ENCODE measurements at regions not wholly inside any gene's neighbourhood (a gene's known extent, or its start where the extent isn't known, plus 50 kb on each side); places are given as distances from the start of the nearest gene placed in this dataset.

GRCh38 chr6:22664968-22665367 lies 95.6 kb downstream of the HDGFL1 start:
- no peaks in the 10 kb centered on the region for H3K27me3 ChIP-seq
- intact Hi-C loops (cut with DNase I; ENCODE audit: low total_unique reads) (no loop called here), in situ Hi-C loops (cut with MboI; ENCODE audit: low pct_ligation_motif_present in 1 of 4, low pct_unique_long_range_greater_than_20kb in 1 of 4, low sequenced_read_pairs in 3 of 4) (no loop called here)
- no peaks in the 10 kb centered on the region for H3K9me3 ChIP-seq
- TF ChIP-seq POLR2A (IDR thresholded peaks at IDR 0.05) = no peak
- no peak for TF ChIP-seq POLR2AphosphoS5 (IDR thresholded peaks at IDR 0.05)
- no peak for TF ChIP-seq EP300 (IDR thresholded peaks at IDR 0.05; ENCODE audit: low read depth)
- TF ChIP-seq, protein P1, sequence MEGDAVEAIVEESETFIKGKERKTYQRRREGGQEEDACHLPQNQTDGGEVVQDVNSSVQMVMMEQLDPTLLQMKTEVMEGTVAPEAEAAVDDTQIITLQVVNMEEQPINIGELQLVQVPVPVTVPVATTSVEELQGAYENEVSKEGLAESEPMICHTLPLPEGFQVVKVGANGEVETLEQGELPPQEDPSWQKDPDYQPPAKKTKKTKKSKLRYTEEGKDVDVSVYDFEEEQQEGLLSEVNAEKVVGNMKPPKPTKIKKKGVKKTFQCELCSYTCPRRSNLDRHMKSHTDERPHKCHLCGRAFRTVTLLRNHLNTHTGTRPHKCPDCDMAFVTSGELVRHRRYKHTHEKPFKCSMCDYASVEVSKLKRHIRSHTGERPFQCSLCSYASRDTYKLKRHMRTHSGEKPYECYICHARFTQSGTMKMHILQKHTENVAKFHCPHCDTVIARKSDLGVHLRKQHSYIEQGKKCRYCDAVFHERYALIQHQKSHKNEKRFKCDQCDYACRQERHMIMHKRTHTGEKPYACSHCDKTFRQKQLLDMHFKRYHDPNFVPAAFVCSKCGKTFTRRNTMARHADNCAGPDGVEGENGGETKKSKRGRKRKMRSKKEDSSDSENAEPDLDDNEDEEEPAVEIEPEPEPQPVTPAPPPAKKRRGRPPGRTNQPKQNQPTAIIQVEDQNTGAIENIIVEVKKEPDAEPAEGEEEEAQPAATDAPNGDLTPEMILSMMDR (IDR thresholded peaks at IDR 0.05) = no peak
- no peak for DNase-seq
- H3K36me3 ChIP-seq = no peaks in the 10 kb centered on the region
- no peaks in the 10 kb centered on the region for H3K4me1 ChIP-seq
- WGBS, 2 donors (ENCODE audit: low coverage in 1 of 2) = 88 to 89% methylated on average over 2 of the region's 2 CpGs
- no peak overlapping the region for H3K4me3 ChIP-seq
- H3K27ac ChIP-seq = no peak overlapping the region

GRCh38 chr6:22666021-22666420 lies 96.7 kb downstream of the HDGFL1 start:
- Histone ChIP-seq H3K36me3 (no peaks in the 10 kb centered on the region), H3K9me3 (no peaks in the 10 kb centered on the region), H3K4me1 (no peaks in the 10 kb centered on the region), H3K27ac (no peak overlapping the region), H3K4me3 (no peak overlapping the region), H3K27me3 (no peaks in the 10 kb centered on the region)
- TF ChIP-seq POLR2AphosphoS5 (IDR thresholded peaks at IDR 0.05) (no peak), EP300 (IDR thresholded peaks at IDR 0.05; ENCODE audit: low read depth) (no peak), POLR2A (IDR thresholded peaks at IDR 0.05) (no peak)
- TF ChIP-seq, protein P1 (IDR thresholded peaks at IDR 0.05) = no peak
- intact Hi-C loops (cut with DNase I; ENCODE audit: low total_unique reads) = no loop called here
- in situ Hi-C loops (cut with MboI; ENCODE audit: low pct_ligation_motif_present in 1 of 4, low pct_unique_long_range_greater_than_20kb in 1 of 4, low sequenced_read_pairs in 3 of 4) = no loop called here
- DNase-seq = no peak
- 82 to 95% methylated on average over 1 of the region's 1 CpG for WGBS, 2 donors (ENCODE audit: low coverage in 1 of 2)

GRCh38 chr6:22666586-22666985 lies 97.2 kb downstream of the HDGFL1 start:
- in situ Hi-C loops (cut with MboI; ENCODE audit: low pct_ligation_motif_present in 1 of 4, low pct_unique_long_range_greater_than_20kb in 1 of 4, low sequenced_read_pairs in 3 of 4) (no loop called here), intact Hi-C loops (cut with DNase I; ENCODE audit: low total_unique reads) (no loop called here)
- H3K27ac ChIP-seq = no peak overlapping the region
- no peak for TF ChIP-seq POLR2A (IDR thresholded peaks at IDR 0.05)
- TF ChIP-seq POLR2AphosphoS5 (IDR thresholded peaks at IDR 0.05) = no peak
- TF ChIP-seq, protein P1 (IDR thresholded peaks at IDR 0.05) = no peak
- TF ChIP-seq EP300 (IDR thresholded peaks at IDR 0.05; ENCODE audit: low read depth) = no peak
- DNase-seq = no peak
- no peaks in the 10 kb centered on the region for H3K27me3 ChIP-seq
- WGBS, 2 donors (ENCODE audit: low coverage in 1 of 2) = 42 to 72% methylated on average over 2 of the region's 2 CpGs
- H3K4me1 ChIP-seq = no peaks in the 10 kb centered on the region
- no peaks in the 10 kb centered on the region for H3K9me3 ChIP-seq
- H3K4me3 ChIP-seq = no peak overlapping the region
- H3K36me3 ChIP-seq = no peaks in the 10 kb centered on the region

DNA sequence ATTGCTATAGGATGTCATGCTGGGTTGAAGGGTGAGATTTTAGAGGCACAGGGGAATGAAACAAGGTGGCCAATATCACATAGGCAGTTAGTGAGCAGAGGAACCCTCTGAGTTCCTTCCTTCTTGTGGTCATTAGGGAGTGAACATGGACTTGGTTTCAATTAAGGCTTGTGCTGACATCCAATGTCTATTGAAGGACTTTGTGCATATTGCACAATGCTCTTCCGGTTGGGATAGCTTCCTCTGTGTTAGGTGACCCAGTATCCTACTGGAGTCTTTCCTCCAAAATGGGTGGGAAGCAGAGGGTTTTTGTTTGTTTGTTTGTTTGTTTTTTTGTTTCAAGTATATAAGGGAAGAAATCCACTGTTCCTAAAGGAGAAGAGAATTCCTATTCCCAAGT lies 98.5 kb downstream of the HDGFL1 start:
- in situ Hi-C loops (cut with MboI; ENCODE audit: low pct_ligation_motif_present in 1 of 4, low pct_unique_long_range_greater_than_20kb in 1 of 4, low sequenced_read_pairs in 3 of 4) = no loop called here
- no peak overlapping the region for H3K4me3 ChIP-seq
- 38 to 53% methylated on average over 1 of the region's 1 CpG for WGBS, 2 donors (ENCODE audit: low coverage in 1 of 2)
- H3K27me3 ChIP-seq = no peaks in the 10 kb centered on the region
- DNase-seq = no peak
- no peak for TF ChIP-seq EP300 (IDR thresholded peaks at IDR 0.05; ENCODE audit: low read depth)
- no peak for TF ChIP-seq POLR2AphosphoS5 (IDR thresholded peaks at IDR 0.05)
- TF ChIP-seq, protein P1 (IDR thresholded peaks at IDR 0.05) = no peak
- no peak for TF ChIP-seq POLR2A (IDR thresholded peaks at IDR 0.05)
- no peaks in the 10 kb centered on the region for H3K36me3 ChIP-seq
- H3K9me3 ChIP-seq = no peaks in the 10 kb centered on the region
- no peaks in the 10 kb centered on the region for H3K4me1 ChIP-seq
- intact Hi-C loops (cut with DNase I; ENCODE audit: low total_unique reads) = no loop called here
- H3K27ac ChIP-seq = no peak overlapping the region

Measured in transverse colon (tissue), 4 donors.